Ascending aorta (tissue), 2 donors: ENCODE measurements at regions not wholly inside any gene's neighbourhood (a gene's known extent, or its start where the extent isn't known, plus 50 kb on each side); places are given as distances from the start of the nearest gene placed in this dataset.
"Not testable (repeated sequence)": the region's sequence is repeated elsewhere in the genome, so short reads cannot be mapped to it uniquely, and the experiment has no call there.

Source experiments
- DNase-seq, 2 donors: peaks; one replicate each; pipeline ENCODE4 v3.0.0-alpha.2; 2019; ENCODE audit warnings: low spot score in 2 of 2
- H3K27ac ChIP-seq, 2 donors: fragments of 200-600 bp; sonication (generic); one replicate each; pipeline ENCODE4 v1.5.1; 2016 to 2017; ENCODE audit warnings: mild to moderate bottlenecking in 1 of 2
- H3K27me3 ChIP-seq: fragments of 200-600 bp; sonication (generic); one replicate; pipeline ENCODE4 v1.5.1; 2017
- H3K36me3 ChIP-seq, 2 donors: fragments of 200-600 bp; sonication (generic); one replicate each; pipeline ENCODE4 v1.5.1; 2016
- H3K4me1 ChIP-seq, 2 donors: fragments of 200-600 bp; sonication (generic); one replicate each; pipeline ENCODE4 v1.5.1; 2016 to 2017; ENCODE audit warnings: mild to moderate bottlenecking in 1 of 2
- H3K4me3 ChIP-seq, 2 donors: fragments of 200-600 bp; sonication (generic); one replicate each; pipeline ENCODE4 v1.5.1; 2016 to 2017; ENCODE audit warnings: mild to moderate bottlenecking in 1 of 2
- H3K9me3 ChIP-seq, 2 donors: fragments of 200-600 bp; sonication (generic); one replicate each; pipeline ENCODE4 v1.5.1; 2016
- intact Hi-C: fragments of 100-400 bp; cut with DNase I; formaldehyde crosslinking; loops from one replicate; pipeline ENCODE4 v1.15.1; 2023
- TF ChIP-seq, protein P1 (sequence below), 3 experiments: fragments of 200-600 bp in 2 of 3; fragments of 450-650 bp in 1 of 3; sonication (generic) in 2 of 3; IDR thresholded peaks; one replicate each; pipeline ENCODE4 v1.5.1; 2016 to 2019; ENCODE audit warnings: antibody characterized with exemption in 3 of 3, mild to moderate bottlenecking in 1 of 3, moderate library complexity in 1 of 3

DNA sequence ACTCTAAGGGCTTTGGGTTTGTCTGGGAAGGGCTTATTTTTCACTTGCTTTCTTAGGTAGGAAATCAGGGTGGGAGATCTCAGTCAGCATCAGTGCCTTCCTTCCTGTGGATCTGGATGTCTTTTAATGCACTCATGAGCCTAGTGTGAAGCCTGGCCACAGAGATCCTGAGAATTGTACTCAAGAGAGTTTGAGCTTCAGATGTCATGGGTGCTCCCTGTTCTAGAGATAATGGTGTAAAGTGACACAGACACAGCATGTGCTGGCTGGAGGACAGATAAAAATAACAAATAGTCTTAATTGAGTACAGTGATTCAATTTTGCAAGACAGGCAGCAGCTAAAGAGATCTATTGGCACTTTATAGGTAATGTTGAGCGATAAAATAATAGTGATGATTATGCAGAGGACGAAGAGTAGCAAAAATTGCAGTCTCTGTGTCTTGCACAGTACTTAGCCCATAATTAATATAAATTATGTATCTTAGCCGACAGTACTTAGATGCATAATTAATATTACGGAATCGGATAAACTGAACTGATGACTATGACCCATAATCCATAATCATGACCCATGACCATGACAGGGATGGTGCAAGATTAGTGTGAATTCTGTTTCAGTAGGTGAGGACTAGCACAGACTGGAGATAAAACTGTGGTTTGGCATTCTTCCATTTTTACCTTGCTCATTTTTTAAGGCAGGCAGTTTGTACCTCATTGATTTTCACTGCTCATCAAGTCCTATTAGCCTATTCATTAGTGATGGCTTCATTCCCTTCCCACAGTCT lies 408.7 kb upstream of the PIK3R1 start:
- Histone ChIP-seq H3K27me3 (no peaks in the 10 kb centered on the region), H3K27ac (no peak overlapping the region), H3K4me3 (no peak overlapping the region), H3K9me3 (no peaks in the 10 kb centered on the region), H3K36me3 (no peaks in the 10 kb centered on the region), H3K4me1 (peaks cover 0 to 14% of the 10 kb centered on the region in 2 donors)
- DNase-seq = no peak
- TF ChIP-seq, protein P1, sequence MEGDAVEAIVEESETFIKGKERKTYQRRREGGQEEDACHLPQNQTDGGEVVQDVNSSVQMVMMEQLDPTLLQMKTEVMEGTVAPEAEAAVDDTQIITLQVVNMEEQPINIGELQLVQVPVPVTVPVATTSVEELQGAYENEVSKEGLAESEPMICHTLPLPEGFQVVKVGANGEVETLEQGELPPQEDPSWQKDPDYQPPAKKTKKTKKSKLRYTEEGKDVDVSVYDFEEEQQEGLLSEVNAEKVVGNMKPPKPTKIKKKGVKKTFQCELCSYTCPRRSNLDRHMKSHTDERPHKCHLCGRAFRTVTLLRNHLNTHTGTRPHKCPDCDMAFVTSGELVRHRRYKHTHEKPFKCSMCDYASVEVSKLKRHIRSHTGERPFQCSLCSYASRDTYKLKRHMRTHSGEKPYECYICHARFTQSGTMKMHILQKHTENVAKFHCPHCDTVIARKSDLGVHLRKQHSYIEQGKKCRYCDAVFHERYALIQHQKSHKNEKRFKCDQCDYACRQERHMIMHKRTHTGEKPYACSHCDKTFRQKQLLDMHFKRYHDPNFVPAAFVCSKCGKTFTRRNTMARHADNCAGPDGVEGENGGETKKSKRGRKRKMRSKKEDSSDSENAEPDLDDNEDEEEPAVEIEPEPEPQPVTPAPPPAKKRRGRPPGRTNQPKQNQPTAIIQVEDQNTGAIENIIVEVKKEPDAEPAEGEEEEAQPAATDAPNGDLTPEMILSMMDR (IDR thresholded peaks at IDR 0.05) = no peak
- intact Hi-C loops = no loop called here

DNA sequence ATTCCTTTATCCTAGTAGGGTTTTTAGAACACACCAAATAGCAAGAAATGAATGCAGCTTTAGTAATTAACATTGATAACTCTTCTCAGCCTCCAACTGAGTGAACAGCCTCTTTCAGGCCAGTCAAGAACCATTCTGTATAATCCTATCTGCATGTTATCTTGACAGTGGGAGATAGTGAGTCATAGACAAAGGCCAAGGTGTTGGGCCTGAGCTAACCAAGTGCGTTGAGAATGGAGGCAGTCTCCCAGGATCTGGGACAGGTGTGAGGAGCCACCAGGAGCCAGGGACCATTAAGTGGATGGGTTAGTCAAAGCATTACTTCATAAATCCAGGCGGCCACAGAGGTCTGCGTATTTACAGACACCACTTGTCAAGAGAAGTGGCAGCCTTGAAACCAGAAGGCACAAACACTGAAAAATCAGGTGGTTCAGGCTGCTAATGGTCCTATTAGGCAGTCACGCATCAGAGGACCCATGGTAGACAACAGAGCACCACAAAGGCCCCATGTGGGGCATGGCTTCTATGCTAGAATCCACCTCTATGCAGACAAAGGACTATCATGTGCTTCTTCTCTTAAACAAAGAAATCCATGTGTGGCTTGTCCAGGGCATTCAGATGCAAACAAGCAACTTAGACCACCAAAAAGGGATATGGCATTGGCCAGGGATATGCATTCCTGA lies 409.7 kb upstream of the PIK3R1 start:
- H3K27ac ChIP-seq = peak overlapping the region in 1 of 2 donors; percentile 26
- H3K27me3 ChIP-seq = no peaks in the 10 kb centered on the region
- intact Hi-C loops = no loop called here
- DNase-seq = no peak
- no peak overlapping the region for H3K4me3 ChIP-seq
- H3K9me3 ChIP-seq = no peaks in the 10 kb centered on the region
- no peaks in the 10 kb centered on the region for H3K36me3 ChIP-seq
- TF ChIP-seq, protein P1 (IDR thresholded peaks at IDR 0.05) = no peak
- H3K4me1 ChIP-seq = peaks cover 0 to 14% of the 10 kb centered on the region in 2 donors

DNA sequence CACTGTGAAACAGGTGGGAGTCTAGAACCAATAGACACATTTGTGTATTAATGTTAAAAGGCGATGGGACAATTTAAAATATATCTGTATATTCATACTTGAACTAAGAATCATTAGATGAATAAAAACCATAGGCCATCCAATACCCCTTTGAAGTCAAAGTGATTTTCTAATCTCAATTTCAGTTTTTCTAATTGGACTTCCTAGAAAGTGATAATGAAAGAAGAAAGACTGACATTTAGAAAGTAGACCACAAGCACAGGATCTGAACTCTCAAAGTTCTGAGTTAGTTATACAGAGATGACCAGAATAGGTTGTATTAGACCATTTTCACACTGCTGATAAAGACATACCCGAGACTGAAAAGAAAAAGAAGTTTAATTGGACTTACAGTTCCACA lies 412.8 kb upstream of the PIK3R1 start:
- no peak overlapping the region for H3K4me3 ChIP-seq
- H3K27ac ChIP-seq = peak overlapping the region in 1 of 2 donors; percentile 12
- H3K27me3 ChIP-seq = no peaks in the 10 kb centered on the region
- intact Hi-C loops = no loop called here
- H3K9me3 ChIP-seq = no peaks in the 10 kb centered on the region
- TF ChIP-seq, protein P1 (IDR thresholded peaks at IDR 0.05) = no peak
- no peaks in the 10 kb centered on the region for H3K36me3 ChIP-seq
- no peak for DNase-seq
- peaks cover 0 to 17% of the 10 kb centered on the region in 2 donors for H3K4me1 ChIP-seq

DNA sequence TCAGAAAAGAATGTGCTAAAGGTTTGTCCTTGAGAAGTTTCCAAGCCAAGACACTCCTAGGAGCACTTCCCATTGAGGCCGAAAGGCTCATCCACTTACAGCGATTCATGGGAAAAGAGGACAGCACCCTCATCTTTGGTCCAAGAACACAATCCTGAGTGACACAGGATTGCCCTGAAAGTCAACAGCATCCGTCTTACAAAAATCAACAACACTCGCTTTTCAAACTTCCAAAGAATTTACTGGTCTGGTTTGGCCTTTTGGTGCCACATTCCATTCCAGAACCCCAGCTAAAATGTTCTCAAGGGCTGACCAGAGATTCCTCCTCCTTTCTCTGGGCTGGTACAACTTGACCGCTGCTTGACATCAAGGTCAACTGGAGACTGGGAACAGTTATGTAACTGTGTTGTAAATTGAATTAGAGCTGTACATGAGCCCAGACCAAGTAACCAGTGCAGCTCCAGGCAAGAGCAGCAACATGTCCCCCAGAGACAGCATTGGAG lies 415.8 kb upstream of the PIK3R1 start:
- DNase-seq = no peak
- H3K4me1 ChIP-seq = peaks cover 0 to 2% of the 10 kb centered on the region in 2 donors
- no peaks in the 10 kb centered on the region for H3K9me3 ChIP-seq
- no peaks in the 10 kb centered on the region for H3K27me3 ChIP-seq
- H3K36me3 ChIP-seq = no peaks in the 10 kb centered on the region
- TF ChIP-seq, protein P1 (IDR thresholded peaks at IDR 0.05) = no peak
- no peak overlapping the region for H3K4me3 ChIP-seq
- peak overlapping the region; percentile 31 to 39 for H3K27ac ChIP-seq
- intact Hi-C loops = no loop called here

DNA sequence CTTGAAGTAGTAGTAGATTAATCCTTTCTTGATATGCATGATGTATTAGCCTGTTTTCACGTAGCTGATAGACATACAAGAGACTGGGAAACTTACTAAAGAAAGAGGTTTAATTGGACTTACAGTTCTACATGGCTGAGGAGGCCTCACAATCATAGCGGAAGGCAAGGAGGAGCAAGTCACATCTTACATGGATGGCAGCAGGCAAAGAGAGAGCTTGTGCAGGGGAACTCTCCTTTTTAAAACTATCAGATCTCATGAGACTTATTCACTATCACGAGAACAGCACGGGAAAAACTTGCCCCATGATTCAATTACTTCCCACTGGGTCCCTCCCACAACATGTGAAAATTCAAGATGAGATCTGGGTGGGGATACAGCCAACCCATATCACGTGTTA lies 417.1 kb upstream of the PIK3R1 start:
- H3K36me3 ChIP-seq, DNase-seq, H3K27ac ChIP-seq, H3K9me3 ChIP-seq, H3K4me3 ChIP-seq, H3K4me1 ChIP-seq, intact Hi-C loops, H3K27me3 ChIP-seq: not testable (repeated sequence)
